Neutrophil (primary cell): ENCODE measurements at regions not wholly inside any gene's neighbourhood (a gene's known extent, or its start where the extent isn't known, plus 50 kb on each side); places are given as distances from the start of the nearest gene placed in this dataset.

Source experiments
- H3K27ac ChIP-seq: fragments of 200-600 bp; sonication (generic); 2 replicates; pipeline ENCODE4 v1.5.1; 2016; ENCODE audit warnings: mild to moderate bottlenecking, moderate library complexity
- H3K27me3 ChIP-seq: fragments of 200-600 bp; sonication (generic); 2 replicates; pipeline ENCODE4 v1.6.0; 2016; ENCODE audit warnings: mild to moderate bottlenecking
- H3K36me3 ChIP-seq: fragments of 200-600 bp; sonication (generic); 2 replicates; pipeline ENCODE4 v1.5.1; 2017
- H3K4me1 ChIP-seq, 2 experiments: fragments of 200-600 bp in 1 of 2; sonication (generic) in 1 of 2; 1 replicate in 1 of 2; 2 replicates in 1 of 2; pipeline versions ENCODE4 v1.5.1 to v1.6.1; 2013 to 2016; ENCODE audit warnings: low read depth in 1 of 2, low read length in 1 of 2, mild to moderate bottlenecking in 1 of 2, moderate library complexity in 1 of 2; ENCODE audit not compliant: control insufficient read depth in 1 of 2, insufficient read depth in 1 of 2
- H3K4me3 ChIP-seq, 2 experiments: fragments of 200-600 bp in 1 of 2; sonication (generic) in 1 of 2; 1 replicate in 1 of 2; 2 replicates in 1 of 2; pipeline ENCODE4 v1.5.1; 2013 to 2016; ENCODE audit warnings: low read depth in 1 of 2, low read length in 1 of 2, mild to moderate bottlenecking in 1 of 2, moderate library complexity in 1 of 2
- H3K9me3 ChIP-seq: fragments of 200-600 bp; sonication (generic); 2 replicates; pipeline ENCODE4 v1.5.1; 2016
- CTCF ChIP-seq: fragments of 200-600 bp; sonication (generic); IDR thresholded peaks from 2 replicates; pipeline ENCODE4 v1.5.1; 2016; ENCODE audit warnings: antibody characterized with exemption

DNA sequence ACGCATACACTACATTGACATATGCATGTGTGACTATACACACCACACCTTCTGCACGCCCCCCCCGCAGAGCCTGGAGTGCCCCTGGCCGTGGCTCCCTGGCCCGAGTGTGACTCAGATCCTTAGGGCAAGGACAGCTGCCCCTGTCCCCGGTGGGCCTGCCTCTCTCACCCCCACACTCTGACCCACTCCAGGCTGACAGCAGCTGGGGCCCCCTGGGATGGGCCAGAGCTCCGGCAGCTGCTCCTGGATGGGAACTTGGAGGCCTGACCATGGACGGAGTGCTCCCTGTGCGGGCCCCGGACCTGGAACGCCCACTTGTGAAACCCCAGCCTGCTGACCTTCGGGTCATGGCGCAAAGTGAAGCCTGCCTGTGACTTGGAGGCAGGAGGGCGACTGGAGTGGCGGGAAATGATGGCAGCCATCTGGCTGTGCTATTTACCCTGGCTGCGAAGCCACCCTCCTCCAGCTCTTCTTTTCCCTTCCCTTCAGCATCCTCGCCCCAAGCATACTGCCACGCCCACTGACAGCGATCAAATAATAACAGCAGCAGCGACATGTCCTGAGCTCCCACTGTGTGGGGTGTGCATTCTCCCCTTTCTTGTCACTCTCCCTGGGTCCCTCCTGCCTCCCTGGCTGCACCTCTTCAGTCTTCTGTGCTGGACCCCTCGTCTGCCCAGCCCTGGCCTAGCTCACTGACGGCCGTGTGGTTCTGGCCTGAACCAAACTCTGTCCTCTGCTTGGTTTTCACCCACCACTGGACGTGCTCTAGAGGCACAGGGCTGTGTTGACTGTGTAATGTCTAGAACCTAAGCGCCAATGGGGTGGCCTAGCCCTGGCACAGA lies 90.7 kb upstream of the MEF2A start:
- no peak overlapping the region for H3K4me3 ChIP-seq
- no peaks in the 10 kb centered on the region for H3K9me3 ChIP-seq
- no peak overlapping the region for H3K27ac ChIP-seq
- TF ChIP-seq CTCF, result no peak
- peaks cover 10 to 15% of the 10 kb centered on the region in 2 experiments for H3K4me1 ChIP-seq
- peaks cover 80% of the 10 kb centered on the region for H3K27me3 ChIP-seq
- H3K36me3 ChIP-seq, result no peaks in the 10 kb centered on the region

DNA sequence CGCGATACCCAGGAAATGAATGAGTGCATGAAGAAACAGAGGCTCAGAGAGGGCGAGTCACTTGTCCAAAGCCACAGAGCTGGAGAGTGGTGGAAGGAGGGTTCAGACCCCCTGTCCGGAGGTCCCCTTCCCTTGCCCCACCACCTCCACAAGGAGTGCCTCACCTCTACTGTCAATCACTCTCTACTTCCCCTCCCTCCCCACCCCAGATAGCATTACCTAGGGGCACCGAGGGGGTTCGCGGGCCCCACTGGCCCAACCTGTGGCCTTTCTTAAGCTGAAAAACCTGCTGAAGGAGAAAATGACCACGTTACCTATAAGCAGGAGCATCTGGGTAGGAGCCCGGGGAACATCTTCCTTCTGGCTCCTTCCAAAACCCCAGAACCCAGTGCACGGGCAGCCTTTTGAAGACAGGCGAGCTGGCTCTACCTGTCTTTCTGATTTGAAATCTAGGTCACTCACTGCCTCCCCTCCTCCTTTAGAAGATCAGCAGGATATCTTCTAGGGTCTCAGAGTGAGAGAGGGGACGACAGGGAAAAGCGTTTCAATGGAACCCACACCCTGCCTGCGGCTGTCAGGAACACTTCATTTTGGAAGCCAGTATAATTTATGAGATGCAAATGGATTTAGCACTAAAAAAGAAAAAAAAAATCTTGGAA lies 89.9 kb upstream of the MEF2A start:
- no peak overlapping the region for H3K27ac ChIP-seq

GRCh38 chr15:99476413-99477222 lies 89.2 kb upstream of the MEF2A start:
- Histone ChIP-seq H3K27ac (no peak overlapping the region), H3K4me3 (no peak overlapping the region), H3K4me1 (peaks cover 10 to 15% of the 10 kb centered on the region in 2 experiments)

More for the DNA sequence above, 89.9 kb upstream of the MEF2A start:
- H3K9me3 ChIP-seq, result no peaks in the 10 kb centered on the region
- no peaks in the 10 kb centered on the region for H3K36me3 ChIP-seq
- H3K27me3 ChIP-seq, result peaks cover 86% of the 10 kb centered on the region
- no peak for TF ChIP-seq CTCF
- H3K4me1 ChIP-seq, result peaks cover 10 to 15% of the 10 kb centered on the region in 2 experiments
- no peak overlapping the region for H3K4me3 ChIP-seq

GRCh38 chr15:99477791-99478471 lies 87.9 kb upstream of the MEF2A start:
- no peaks in the 10 kb centered on the region for H3K9me3 ChIP-seq
- H3K4me1 ChIP-seq, result peaks cover 10 to 15% of the 10 kb centered on the region in 2 experiments
- peaks cover 90% of the 10 kb centered on the region for H3K27me3 ChIP-seq
- no peaks in the 10 kb centered on the region for H3K36me3 ChIP-seq
- H3K4me3 ChIP-seq, result no peak overlapping the region
- H3K27ac ChIP-seq, result no peak overlapping the region
- no peak for TF ChIP-seq CTCF

More at GRCh38 chr15:99476413-99477222, 89.2 kb upstream of the MEF2A start:
- peaks cover 89% of the 10 kb centered on the region for H3K27me3 ChIP-seq
- H3K9me3 ChIP-seq, result no peaks in the 10 kb centered on the region
- no peaks in the 10 kb centered on the region for H3K36me3 ChIP-seq
- TF ChIP-seq CTCF, result no peak

GRCh38 chr15:99478977-99479376 lies 86.8 kb upstream of the MEF2A start:
- Histone ChIP-seq H3K27me3 (peaks cover 86% of the 10 kb centered on the region), H3K36me3 (no peaks in the 10 kb centered on the region), H3K27ac (no peak overlapping the region), H3K4me3 (no peak overlapping the region), H3K9me3 (no peaks in the 10 kb centered on the region), H3K4me1 (peaks cover 10 to 15% of the 10 kb centered on the region in 2 experiments)
- no peak for TF ChIP-seq CTCF
